ENCODE measurements at regions not wholly inside any gene's neighbourhood (a gene's known extent, or its start where the extent isn't known, plus 50 kb on each side); places are given as distances from the start of the nearest gene placed in this dataset.

GRCh38 chr18:55999641-56000040, 411.6 kb upstream of the TCF4 start:
- no peak for TF ChIP-seq CTCF (IDR thresholded peaks at IDR 0.05; ENCODE audit: insufficient read depth, low read depth, low read length)
- TF ChIP-seq EZH2 (IDR thresholded peaks at IDR 0.05; ENCODE audit: insufficient read depth, low read length) = no peak
